ENCODE measurements at regions not wholly inside any gene's neighbourhood (a gene's known extent, or its start where the extent isn't known, plus 50 kb on each side); places are given as distances from the start of the nearest gene placed in this dataset.

GRCh38 chr2:8120506-8120860 lies 561.4 kb upstream of the ID2 start:
- Histone ChIP-seq H3K4ac (ENCODE audit: low read depth, low read length) (no peak overlapping the region), H3K79me1 (ENCODE audit: insufficient read depth, low read depth, low read length, poor library complexity, severe bottlenecking) (no peaks in the 10 kb centered on the region), H2AFZ (ENCODE audit: low read length) (no peak overlapping the region), H3K18ac (ENCODE audit: insufficient read length, low read depth, low read length) (no peak overlapping the region), H3K79me2 (ENCODE audit: insufficient read depth, low read length) (no peaks in the 10 kb centered on the region), H3K4me1 (ENCODE audit: insufficient read depth, low read length) (no peaks in the 10 kb centered on the region; the same call in 1 of the 2 replicates), H2AK5ac (ENCODE audit: insufficient read length, low read length) (no peak overlapping the region), H4K5ac (ENCODE audit: insufficient read length, low read depth, low read length) (no peak overlapping the region), H3K9me3 (ENCODE audit: control insufficient read depth, low read depth, low read length) (no peaks in the 10 kb centered on the region), H3K23me2 (ENCODE audit: insufficient read length, low read depth, low read length, poor library complexity, severe bottlenecking) (no peaks in the 10 kb centered on the region), H2BK20ac (ENCODE audit: low read depth, low read length, poor library complexity, severe bottlenecking) (no peak overlapping the region), H3K14ac (ENCODE audit: insufficient read depth, low read length) (no peak overlapping the region), H2BK15ac (ENCODE audit: low read depth, low read length) (no peak overlapping the region), H4K8ac (replicated peaks; ENCODE audit: insufficient read length, low read depth, low read length) (no peak overlapping the region), H2BK12ac (ENCODE audit: insufficient read length, low read depth, low read length) (no peak overlapping the region), H3K56ac (ENCODE audit: insufficient read length, low read depth, low read length) (no peak overlapping the region), H3K27me3 (ENCODE audit: insufficient read depth, low read length) (no peaks in the 10 kb centered on the region), H3K4me2 (ENCODE audit: insufficient read depth, insufficient read length, low read length) (no peak overlapping the region), H3K23ac (ENCODE audit: insufficient read length, low read depth, low read length) (no peak overlapping the region), H3K9ac (ENCODE audit: extremely low read depth, insufficient read length, low read length) (no peak overlapping the region), H2BK5ac (ENCODE audit: insufficient read length, low read length) (no peak overlapping the region), H4K91ac (ENCODE audit: insufficient read length, low read depth, low read length) (no peak overlapping the region), H2BK120ac (ENCODE audit: low read depth, low read length, poor library complexity, severe bottlenecking) (no peak overlapping the region), H3T11ph (ENCODE audit: low read length) (no peak overlapping the region), H3K27ac (ENCODE audit: insufficient read length, low read depth, low read length) (no peak overlapping the region), H4K20me1 (ENCODE audit: control insufficient read depth, insufficient read depth, insufficient read length) (peaks cover 3% of the 10 kb centered on the region)
- no peaks in the 10 kb centered on the region; the same call in 1 of the 2 replicates for H3K27me3 Mint-ChIP-seq (ENCODE audit: low read depth)
- H3K36me3 Mint-ChIP-seq (ENCODE audit: insufficient read depth in 1 of 3, low read depth in 3 of 3): no peaks in the 10 kb centered on the region
- no peak overlapping the region for H3K27ac Mint-ChIP-seq
- H3K9me3 Mint-ChIP-seq: no peaks in the 10 kb centered on the region
- DNase-seq: no peak
- peaks cover 7 to 8% of the 10 kb centered on the region in 2 experiments; a peak in 3 of 4 replicates for H3K4me1 Mint-ChIP-seq
- no peak for TF ChIP-seq CTCF (conservative IDR thresholded peaks at IDR 0.05)
- H3K4me3 Mint-ChIP-seq: no peak overlapping the region
- WGBS (ENCODE audit: extremely low coverage, insufficient read length, low lambda C conversion rate): no CpG with 5 or more reads among the region's 6 CpGs

All from H9 (cell line).